Stimulated activated CD4-positive, alpha-beta T cell treated with anti-CD3 and anti-CD28 coated beads, Interleukin-12 subunit alpha, Interleukin-12 subunit beta, amount 100 ng/mL, for 24 hours (primary cell): ENCODE measurements at regions not wholly inside any gene's neighbourhood (a gene's known extent, or its start where the extent isn't known, plus 50 kb on each side); places are given as distances from the start of the nearest gene placed in this dataset.

Experiments used
- DNase-seq, 2 experiments: peaks; one replicate each; pipeline ENCODE4 v3.0.0-alpha.2; 2020; ENCODE audit warnings: low read depth in 2 of 2

- no peak for DNase-seq
These were observed 504.9 kb upstream of the MGMT start for GRCh38 chr10:128962182-128962581.

GRCh38 chr10:128963211-128964099 is 503.6 kb upstream of the MGMT start:
- DNase-seq: no peak

- DNase-seq: no peak
These were observed 503.0 kb upstream of the MGMT start for GRCh38 chr10:128964100-128964403.

GRCh38 chr10:128967980-128968756 is 498.9 kb upstream of the MGMT start:
- no peak for DNase-seq

- DNase-seq: no peak
These were observed 497.5 kb upstream of the MGMT start for GRCh38 chr10:128969551-128969950.

- DNase-seq: no peak
These were observed 495.5 kb upstream of the MGMT start for GRCh38 chr10:128971374-128972035.

GRCh38 chr10:128972036-128972405 is 495.0 kb upstream of the MGMT start:
- no peak for DNase-seq

- DNase-seq: no peak
These were observed 493.8 kb upstream of the MGMT start for GRCh38 chr10:128973221-128973620.

- no peak for DNase-seq
These were observed 490.2 kb upstream of the MGMT start for GRCh38 chr10:128976856-128977255.

- no peak for DNase-seq
These were observed 488.8 kb upstream of the MGMT start for GRCh38 chr10:128978211-128978610.

GRCh38 chr10:128979405-128979804 is 487.6 kb upstream of the MGMT start:
- DNase-seq: no peak

- DNase-seq: no peak
These were observed 485.8 kb upstream of the MGMT start for GRCh38 chr10:128981251-128981650.

GRCh38 chr10:128981881-128982615 is 485.0 kb upstream of the MGMT start:
- DNase-seq: no peak

GRCh38 chr10:128982616-128982915 is 484.5 kb upstream of the MGMT start:
- DNase-seq: no peak

- DNase-seq: no peak
These were observed 482.0 kb upstream of the MGMT start for GRCh38 chr10:128985036-128985435.

GRCh38 chr10:128990986-128991385 is 476.1 kb upstream of the MGMT start:
- DNase-seq: no peak

- no peak for DNase-seq
These were observed 474.3 kb upstream of the MGMT start for GRCh38 chr10:128992770-128993169.

GRCh38 chr10:128993443-128993842 is 473.6 kb upstream of the MGMT start:
- no peak for DNase-seq

- no peak for DNase-seq
These were observed 473.0 kb upstream of the MGMT start for GRCh38 chr10:128993911-128994538.

- DNase-seq: no peak
These were observed 472.4 kb upstream of the MGMT start for GRCh38 chr10:128994598-128995143.

- DNase-seq: no peak
These were observed 471.4 kb upstream of the MGMT start for GRCh38 chr10:128995676-128996075.
